ENCODE measurements at regions not wholly inside any gene's neighbourhood (a gene's known extent, or its start where the extent isn't known, plus 50 kb on each side); places are given as distances from the start of the nearest gene placed in this dataset.

GRCh38 chr5:33072296-33072695 is 361.2 kb downstream of the NPR3 start:
- TF ChIP-seq JUND (IDR thresholded peaks at IDR 0.05) (no peak), RAD21 (IDR thresholded peaks at IDR 0.05; ENCODE audit: low read length) (no peak), TEAD4 (IDR thresholded peaks at IDR 0.05; ENCODE audit: borderline replicate concordance, insufficient read depth) (no peak), FOXJ3 (CRISPR knock-in tag; IDR thresholded peaks at IDR 0.05) (no peak), GABPA (IDR thresholded peaks at IDR 0.05; ENCODE audit: low read depth) (no peak), EP300 (IDR thresholded peaks at IDR 0.05; ENCODE audit: borderline replicate concordance in 1 of 2, low read depth in 1 of 2, low read length in 1 of 2) (no peak), TCF12 (IDR thresholded peaks at IDR 0.05) (no peak), POLR2AphosphoS5 (IDR thresholded peaks at IDR 0.05; ENCODE audit: low read depth, low read length) (no peak), YY1 (IDR thresholded peaks at IDR 0.05; ENCODE audit: low read depth) (no peak), EZH2phosphoT487 (IDR thresholded peaks at IDR 0.05; ENCODE audit: borderline replicate concordance, low read depth) (no peak), SMC3 (IDR thresholded peaks at IDR 0.05; ENCODE audit: low read depth, low read length) (no peak), ELF1 (IDR thresholded peaks at IDR 0.05) (no peak)
- TF ChIP-seq, protein P1, sequence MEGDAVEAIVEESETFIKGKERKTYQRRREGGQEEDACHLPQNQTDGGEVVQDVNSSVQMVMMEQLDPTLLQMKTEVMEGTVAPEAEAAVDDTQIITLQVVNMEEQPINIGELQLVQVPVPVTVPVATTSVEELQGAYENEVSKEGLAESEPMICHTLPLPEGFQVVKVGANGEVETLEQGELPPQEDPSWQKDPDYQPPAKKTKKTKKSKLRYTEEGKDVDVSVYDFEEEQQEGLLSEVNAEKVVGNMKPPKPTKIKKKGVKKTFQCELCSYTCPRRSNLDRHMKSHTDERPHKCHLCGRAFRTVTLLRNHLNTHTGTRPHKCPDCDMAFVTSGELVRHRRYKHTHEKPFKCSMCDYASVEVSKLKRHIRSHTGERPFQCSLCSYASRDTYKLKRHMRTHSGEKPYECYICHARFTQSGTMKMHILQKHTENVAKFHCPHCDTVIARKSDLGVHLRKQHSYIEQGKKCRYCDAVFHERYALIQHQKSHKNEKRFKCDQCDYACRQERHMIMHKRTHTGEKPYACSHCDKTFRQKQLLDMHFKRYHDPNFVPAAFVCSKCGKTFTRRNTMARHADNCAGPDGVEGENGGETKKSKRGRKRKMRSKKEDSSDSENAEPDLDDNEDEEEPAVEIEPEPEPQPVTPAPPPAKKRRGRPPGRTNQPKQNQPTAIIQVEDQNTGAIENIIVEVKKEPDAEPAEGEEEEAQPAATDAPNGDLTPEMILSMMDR (IDR thresholded peaks at IDR 0.05), result no peak
- TF ChIP-seq, protein P2, sequence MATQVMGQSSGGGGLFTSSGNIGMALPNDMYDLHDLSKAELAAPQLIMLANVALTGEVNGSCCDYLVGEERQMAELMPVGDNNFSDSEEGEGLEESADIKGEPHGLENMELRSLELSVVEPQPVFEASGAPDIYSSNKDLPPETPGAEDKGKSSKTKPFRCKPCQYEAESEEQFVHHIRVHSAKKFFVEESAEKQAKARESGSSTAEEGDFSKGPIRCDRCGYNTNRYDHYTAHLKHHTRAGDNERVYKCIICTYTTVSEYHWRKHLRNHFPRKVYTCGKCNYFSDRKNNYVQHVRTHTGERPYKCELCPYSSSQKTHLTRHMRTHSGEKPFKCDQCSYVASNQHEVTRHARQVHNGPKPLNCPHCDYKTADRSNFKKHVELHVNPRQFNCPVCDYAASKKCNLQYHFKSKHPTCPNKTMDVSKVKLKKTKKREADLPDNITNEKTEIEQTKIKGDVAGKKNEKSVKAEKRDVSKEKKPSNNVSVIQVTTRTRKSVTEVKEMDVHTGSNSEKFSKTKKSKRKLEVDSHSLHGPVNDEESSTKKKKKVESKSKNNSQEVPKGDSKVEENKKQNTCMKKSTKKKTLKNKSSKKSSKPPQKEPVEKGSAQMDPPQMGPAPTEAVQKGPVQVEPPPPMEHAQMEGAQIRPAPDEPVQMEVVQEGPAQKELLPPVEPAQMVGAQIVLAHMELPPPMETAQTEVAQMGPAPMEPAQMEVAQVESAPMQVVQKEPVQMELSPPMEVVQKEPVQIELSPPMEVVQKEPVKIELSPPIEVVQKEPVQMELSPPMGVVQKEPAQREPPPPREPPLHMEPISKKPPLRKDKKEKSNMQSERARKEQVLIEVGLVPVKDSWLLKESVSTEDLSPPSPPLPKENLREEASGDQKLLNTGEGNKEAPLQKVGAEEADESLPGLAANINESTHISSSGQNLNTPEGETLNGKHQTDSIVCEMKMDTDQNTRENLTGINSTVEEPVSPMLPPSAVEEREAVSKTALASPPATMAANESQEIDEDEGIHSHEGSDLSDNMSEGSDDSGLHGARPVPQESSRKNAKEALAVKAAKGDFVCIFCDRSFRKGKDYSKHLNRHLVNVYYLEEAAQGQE (IDR thresholded peaks at IDR 0.05; ENCODE audit: low read depth, low read length), result no peak
